ENCODE measurements at regions not wholly inside any gene's neighbourhood (a gene's known extent, or its start where the extent isn't known, plus 50 kb on each side); places are given as distances from the start of the nearest gene placed in this dataset.

DNA sequence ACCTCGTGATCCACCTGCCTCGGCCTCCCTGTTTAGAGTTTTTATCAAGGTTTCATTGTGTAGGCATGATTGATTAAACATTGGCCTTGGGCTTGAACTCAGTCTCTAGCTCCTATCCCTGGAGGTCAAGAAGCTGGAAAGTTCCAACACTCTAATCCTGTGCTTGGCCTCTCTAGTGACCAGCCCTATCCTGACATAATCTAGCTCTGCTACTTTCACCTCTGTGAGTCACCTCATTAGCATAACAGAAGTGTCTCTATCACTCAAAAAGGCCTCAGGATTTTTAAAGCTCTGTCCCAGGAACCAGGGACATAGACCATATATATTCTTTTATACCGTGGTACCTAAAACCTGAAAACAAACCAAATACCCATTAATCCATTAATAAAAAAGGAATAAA, 377.5 kb downstream of the CENPC start:
- no peak overlapping the region for H3K9ac ChIP-seq (ENCODE audit: low read depth, low read length, poor library complexity, severe bottlenecking)
- no peak overlapping the region for H3K4me2 ChIP-seq (ENCODE audit: low read depth, low read length, poor library complexity, severe bottlenecking)
- H3K36me3 ChIP-seq (ENCODE audit: insufficient read depth, low read length): no peaks in the 10 kb centered on the region
- no peak overlapping the region for H2AFZ ChIP-seq (ENCODE audit: low read length)
- no peak overlapping the region for H3K4me3 ChIP-seq (ENCODE audit: low read length, poor library complexity, severe bottlenecking)
- H4K20me1 ChIP-seq (ENCODE audit: insufficient read depth, low read length, poor library complexity, severe bottlenecking): no peaks in the 10 kb centered on the region
- no peaks in the 10 kb centered on the region for H3K9me2 ChIP-seq (replicated peaks; ENCODE audit: low read depth, low read length)
- H3K27me3 ChIP-seq (ENCODE audit: insufficient read depth, low read length, poor library complexity, severe bottlenecking): no peaks in the 10 kb centered on the region
- no peaks in the 10 kb centered on the region for H3K79me2 ChIP-seq (ENCODE audit: insufficient read depth, low read length)
- H3K9me3 ChIP-seq (ENCODE audit: insufficient read depth, low read depth, low read length): no peaks in the 10 kb centered on the region
- TF ChIP-seq EZH2phosphoT487 (IDR thresholded peaks at IDR 0.05; ENCODE audit: borderline replicate concordance): no peak
- TF ChIP-seq, protein P1, sequence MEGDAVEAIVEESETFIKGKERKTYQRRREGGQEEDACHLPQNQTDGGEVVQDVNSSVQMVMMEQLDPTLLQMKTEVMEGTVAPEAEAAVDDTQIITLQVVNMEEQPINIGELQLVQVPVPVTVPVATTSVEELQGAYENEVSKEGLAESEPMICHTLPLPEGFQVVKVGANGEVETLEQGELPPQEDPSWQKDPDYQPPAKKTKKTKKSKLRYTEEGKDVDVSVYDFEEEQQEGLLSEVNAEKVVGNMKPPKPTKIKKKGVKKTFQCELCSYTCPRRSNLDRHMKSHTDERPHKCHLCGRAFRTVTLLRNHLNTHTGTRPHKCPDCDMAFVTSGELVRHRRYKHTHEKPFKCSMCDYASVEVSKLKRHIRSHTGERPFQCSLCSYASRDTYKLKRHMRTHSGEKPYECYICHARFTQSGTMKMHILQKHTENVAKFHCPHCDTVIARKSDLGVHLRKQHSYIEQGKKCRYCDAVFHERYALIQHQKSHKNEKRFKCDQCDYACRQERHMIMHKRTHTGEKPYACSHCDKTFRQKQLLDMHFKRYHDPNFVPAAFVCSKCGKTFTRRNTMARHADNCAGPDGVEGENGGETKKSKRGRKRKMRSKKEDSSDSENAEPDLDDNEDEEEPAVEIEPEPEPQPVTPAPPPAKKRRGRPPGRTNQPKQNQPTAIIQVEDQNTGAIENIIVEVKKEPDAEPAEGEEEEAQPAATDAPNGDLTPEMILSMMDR (conservative IDR thresholded peaks at IDR 0.05; ENCODE audit: low read length): no peak
- no peaks in the 10 kb centered on the region for H3K4me1 ChIP-seq (ENCODE audit: insufficient read depth, low read length, poor library complexity, severe bottlenecking)
- no peaks in the 10 kb centered on the region for H3F3A ChIP-seq (ENCODE audit: low read depth)

DNA sequence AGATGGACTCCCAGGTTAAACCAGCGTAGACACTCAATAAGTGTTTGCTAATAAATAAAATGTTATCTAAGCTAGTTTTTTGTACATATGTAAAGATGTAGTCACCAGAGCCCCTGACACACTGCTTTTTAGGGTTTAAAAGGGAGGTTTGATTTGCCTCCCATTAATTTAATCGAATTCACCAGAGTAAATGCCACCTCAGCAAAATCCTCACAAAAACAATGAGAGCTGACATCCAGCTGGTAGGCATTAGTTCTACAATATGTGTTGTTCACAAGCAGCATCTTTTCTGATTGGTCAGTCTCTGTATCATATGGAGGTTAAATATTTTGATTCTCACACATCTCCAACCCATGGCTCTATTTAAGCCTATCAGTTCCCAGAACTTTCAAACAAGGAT, 382.6 kb downstream of the CENPC start:
- Histone ChIP-seq H2AFZ (ENCODE audit: low read length) (no peak overlapping the region), H3K4me2 (ENCODE audit: low read depth, low read length, poor library complexity, severe bottlenecking) (no peak overlapping the region), H3K36me3 (ENCODE audit: insufficient read depth, low read length) (no peaks in the 10 kb centered on the region), H3K4me3 (ENCODE audit: low read length, poor library complexity, severe bottlenecking) (no peak overlapping the region), H3K9me3 (ENCODE audit: insufficient read depth, low read depth, low read length) (no peaks in the 10 kb centered on the region), H3K4me1 (ENCODE audit: insufficient read depth, low read length, poor library complexity, severe bottlenecking) (no peaks in the 10 kb centered on the region), H4K20me1 (ENCODE audit: insufficient read depth, low read length, poor library complexity, severe bottlenecking) (no peaks in the 10 kb centered on the region), H3K9me2 (replicated peaks; ENCODE audit: low read depth, low read length) (no peaks in the 10 kb centered on the region), H3K79me2 (ENCODE audit: insufficient read depth, low read length) (no peaks in the 10 kb centered on the region), H3F3A (ENCODE audit: low read depth) (no peaks in the 10 kb centered on the region), H3K27me3 (ENCODE audit: insufficient read depth, low read length, poor library complexity, severe bottlenecking) (no peaks in the 10 kb centered on the region), H3K9ac (ENCODE audit: low read depth, low read length, poor library complexity, severe bottlenecking) (no peak overlapping the region)
- TF ChIP-seq EZH2phosphoT487 (IDR thresholded peaks at IDR 0.05; ENCODE audit: borderline replicate concordance): no peak
- TF ChIP-seq, protein P1 (conservative IDR thresholded peaks at IDR 0.05; ENCODE audit: low read length): no peak

DNA sequence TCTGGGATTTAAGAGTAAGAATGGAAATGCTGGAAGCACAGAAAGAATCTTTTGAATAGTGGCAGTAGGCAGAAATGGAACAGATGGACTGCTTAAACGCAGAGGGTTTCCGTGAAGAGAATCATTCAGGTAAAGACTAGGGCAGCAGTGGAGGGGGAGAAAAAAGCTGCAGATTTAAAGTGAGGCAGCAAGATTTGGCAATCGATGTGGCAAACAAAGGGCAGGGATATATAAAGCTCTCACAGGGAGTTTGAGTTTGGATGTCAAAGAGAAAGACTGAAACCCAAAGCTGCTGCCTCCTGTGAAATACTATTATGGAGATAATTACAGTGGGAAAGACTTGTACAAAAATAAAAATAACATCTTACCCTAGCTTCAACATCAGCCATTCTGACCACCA, 384.0 kb downstream of the CENPC start:
- H3K9me3 ChIP-seq (ENCODE audit: insufficient read depth, low read depth, low read length): no peaks in the 10 kb centered on the region
- H3K4me2 ChIP-seq (ENCODE audit: low read depth, low read length, poor library complexity, severe bottlenecking): no peak overlapping the region
- no peaks in the 10 kb centered on the region for H3K79me2 ChIP-seq (ENCODE audit: insufficient read depth, low read length)
- H3K9me2 ChIP-seq (replicated peaks; ENCODE audit: low read depth, low read length): no peaks in the 10 kb centered on the region
- no peaks in the 10 kb centered on the region for H4K20me1 ChIP-seq (ENCODE audit: insufficient read depth, low read length, poor library complexity, severe bottlenecking)
- H3K4me3 ChIP-seq (ENCODE audit: low read length, poor library complexity, severe bottlenecking): no peak overlapping the region
- H3F3A ChIP-seq (ENCODE audit: low read depth): no peaks in the 10 kb centered on the region
- H3K9ac ChIP-seq (ENCODE audit: low read depth, low read length, poor library complexity, severe bottlenecking): no peak overlapping the region
- no peak overlapping the region for H2AFZ ChIP-seq (ENCODE audit: low read length)
- H3K4me1 ChIP-seq (ENCODE audit: insufficient read depth, low read length, poor library complexity, severe bottlenecking): no peaks in the 10 kb centered on the region
- H3K27me3 ChIP-seq (ENCODE audit: insufficient read depth, low read length, poor library complexity, severe bottlenecking): no peaks in the 10 kb centered on the region
- TF ChIP-seq, protein P1 (conservative IDR thresholded peaks at IDR 0.05; ENCODE audit: low read length): no peak
- TF ChIP-seq EZH2phosphoT487 (IDR thresholded peaks at IDR 0.05; ENCODE audit: borderline replicate concordance): no peak
- no peaks in the 10 kb centered on the region for H3K36me3 ChIP-seq (ENCODE audit: insufficient read depth, low read length)
